PFSK-1 (cell line): ENCODE measurements at regions not wholly inside any gene's neighbourhood (a gene's known extent, or its start where the extent isn't known, plus 50 kb on each side); places are given as distances from the start of the nearest gene placed in this dataset.

Source experiments
- POLR2AphosphoS5 ChIP-seq: IDR thresholded peaks from 2 replicates; pipeline ENCODE4 v1.6.1; 2012; ENCODE audit warnings: low read depth, mild to moderate bottlenecking, control low read depth, low read length, moderate library complexity
- REST ChIP-seq, 2 experiments: IDR thresholded peaks; 2 replicates each; pipeline versions ENCODE4 v1.6.1 to v1.8.0; 2011 to 2012; ENCODE audit warnings: low read depth in 2 of 2, low read length in 2 of 2, control low read depth in 1 of 2, inconsistent platforms in 1 of 2, mild to moderate bottlenecking in 1 of 2, moderate library complexity in 1 of 2; ENCODE audit not compliant: insufficient read depth in 1 of 2
- SIN3A ChIP-seq: IDR thresholded peaks from 2 replicates; pipeline ENCODE4 v1.6.1; 2012; ENCODE audit warnings: mild to moderate bottlenecking, low read length, moderate library complexity, borderline replicate concordance; ENCODE audit not compliant: insufficient read depth

DNA sequence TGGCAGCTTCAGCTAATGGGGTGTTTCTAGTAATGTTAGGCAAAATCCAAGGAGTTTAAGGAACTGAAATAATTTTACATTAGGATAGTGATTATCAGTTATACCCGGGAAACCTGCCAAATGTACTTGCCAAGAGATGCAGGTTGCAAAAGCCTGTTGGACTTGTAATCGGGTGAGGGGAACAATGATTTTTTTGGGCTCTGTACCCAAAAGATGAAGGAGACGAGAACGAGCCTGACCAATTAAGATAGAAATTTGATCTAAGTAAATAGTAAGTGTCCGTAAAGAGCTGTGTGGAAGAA lies 56.3 kb upstream of the ARL4D start:
- no peak for TF ChIP-seq POLR2AphosphoS5
- no peak for TF ChIP-seq SIN3A
- TF ChIP-seq REST (IDR thresholded peaks at IDR 0.05; ENCODE audit: insufficient read depth in 1 of 2, low read depth in 2 of 2, low read length in 2 of 2) = no peak
